Bone marrow (tissue), 2 donors: ENCODE measurements at regions not wholly inside any gene's neighbourhood (a gene's known extent, or its start where the extent isn't known, plus 50 kb on each side); places are given as distances from the start of the nearest gene placed in this dataset.
A peak's percentile ranks its signal among the peaks of the same experiment; 100 is the strongest.
"Not testable (repeated sequence)": the region's sequence is repeated elsewhere in the genome, so short reads cannot be mapped to it uniquely, and the experiment has no call there.

Experiments
- DNase-seq, 2 donors: peaks; one replicate each; lab custom pipeline; 2025; lab: John Stamatoyannopoulos, UW

DNA sequence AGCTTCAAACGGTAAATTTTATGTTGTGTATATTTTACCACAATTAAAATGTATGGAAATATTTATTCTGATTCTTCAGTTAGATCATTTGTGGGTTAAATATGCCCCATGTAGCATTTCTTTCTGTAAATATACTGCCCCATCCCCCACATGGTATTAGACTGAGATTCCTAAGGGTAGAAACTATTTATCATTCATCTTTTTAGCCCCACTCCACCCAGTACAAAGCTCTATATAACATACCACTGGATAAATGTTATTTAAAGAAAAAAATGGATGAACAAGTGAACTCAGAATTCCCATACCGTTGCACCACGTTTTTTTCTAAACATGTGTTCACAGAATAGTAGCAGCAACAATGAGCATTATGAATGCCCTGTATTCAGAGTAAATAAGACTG, 234.0 kb upstream of the IRF2BP2 start:
- no peak for DNase-seq

DNA sequence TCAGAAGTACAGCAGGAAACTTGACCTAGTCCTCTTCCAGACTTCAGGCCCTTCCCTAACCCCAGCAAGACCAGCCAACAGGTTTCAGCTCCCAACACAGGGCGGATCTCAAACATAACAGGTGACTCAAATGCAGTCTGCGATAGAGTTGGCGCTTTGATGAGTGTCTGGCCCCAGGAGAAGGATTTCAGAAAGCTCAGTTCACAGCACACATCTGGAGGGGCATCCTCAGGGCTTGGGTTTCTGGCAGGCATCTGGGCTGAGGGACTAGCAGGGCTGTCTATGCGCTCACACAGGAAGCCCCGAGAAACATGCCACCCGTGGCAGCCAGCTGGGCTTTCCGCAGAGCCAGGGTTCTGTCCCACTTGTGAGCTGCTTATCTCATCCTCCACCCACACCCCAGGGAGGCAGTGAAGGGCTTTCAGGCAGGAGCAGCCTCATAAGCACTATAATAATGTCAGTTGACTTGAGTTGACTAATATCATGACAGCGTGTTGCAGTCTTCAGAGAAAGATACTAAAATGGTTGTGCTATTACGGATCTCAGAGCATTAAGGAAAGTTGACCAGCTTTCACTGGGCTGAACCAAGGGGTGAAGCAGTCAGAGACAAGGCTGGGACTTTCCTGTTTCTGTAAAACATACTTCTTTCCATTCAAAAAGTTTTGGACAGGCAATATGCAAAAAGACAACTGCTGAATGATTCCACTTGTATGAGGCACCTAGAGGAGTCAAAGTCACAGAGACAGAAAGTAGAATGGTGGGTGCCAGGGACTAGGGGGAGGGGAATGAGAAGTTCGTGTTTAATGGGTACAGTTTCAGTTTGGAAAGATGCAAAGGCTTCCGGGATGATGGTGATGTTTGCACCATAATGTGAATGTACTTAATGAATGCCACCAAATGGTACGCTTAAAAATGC, 233.0 kb upstream of the IRF2BP2 start:
- peak in 1 of 2 donors; percentile 84 for DNase-seq

DNA sequence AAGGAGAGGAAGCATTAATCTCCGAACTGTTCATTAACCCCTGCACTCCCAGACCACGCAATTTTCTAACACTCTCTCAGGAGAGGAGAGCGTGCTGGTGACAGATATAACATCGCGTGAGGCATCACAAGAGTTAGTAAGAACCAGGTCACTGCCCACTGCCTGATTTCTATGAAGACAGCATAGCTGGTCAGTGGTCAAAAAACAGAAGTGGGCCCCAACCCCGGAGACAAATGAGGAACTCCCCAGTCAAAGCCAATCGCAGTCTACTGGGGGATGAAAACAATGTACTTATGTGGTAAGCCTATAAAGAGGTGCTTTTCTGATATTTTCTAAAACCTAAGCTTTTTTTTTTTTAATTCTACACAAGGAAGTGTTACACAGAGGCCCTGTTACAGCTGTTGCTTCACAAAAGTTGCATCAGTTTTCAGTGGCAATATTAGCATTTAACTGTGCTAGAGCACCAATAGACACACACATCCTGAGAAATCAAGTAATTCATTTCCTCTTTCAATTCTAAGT, 231.8 kb upstream of the IRF2BP2 start:
- DNase-seq: peak; percentile 28 to 38

DNA sequence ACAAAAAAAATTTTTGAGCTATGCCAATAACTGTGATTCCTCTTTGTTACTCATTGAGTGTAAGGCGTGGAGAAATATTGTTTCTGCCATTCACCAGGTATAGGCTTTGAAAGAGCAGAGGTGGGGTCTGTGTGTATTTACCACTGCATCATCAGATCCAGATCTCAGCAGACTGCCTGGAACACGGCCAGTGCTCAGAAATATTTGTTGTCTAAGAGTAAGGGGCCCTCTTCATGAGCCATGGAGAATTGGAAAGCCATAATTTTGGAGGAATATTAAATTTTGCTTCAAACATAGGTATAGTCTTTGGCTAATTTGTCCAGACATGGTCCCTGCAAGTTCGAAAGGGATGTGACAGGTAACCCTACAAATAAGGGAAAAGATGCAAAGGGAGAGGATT, 231.3 kb upstream of the IRF2BP2 start:
- DNase-seq: no peak

DNA sequence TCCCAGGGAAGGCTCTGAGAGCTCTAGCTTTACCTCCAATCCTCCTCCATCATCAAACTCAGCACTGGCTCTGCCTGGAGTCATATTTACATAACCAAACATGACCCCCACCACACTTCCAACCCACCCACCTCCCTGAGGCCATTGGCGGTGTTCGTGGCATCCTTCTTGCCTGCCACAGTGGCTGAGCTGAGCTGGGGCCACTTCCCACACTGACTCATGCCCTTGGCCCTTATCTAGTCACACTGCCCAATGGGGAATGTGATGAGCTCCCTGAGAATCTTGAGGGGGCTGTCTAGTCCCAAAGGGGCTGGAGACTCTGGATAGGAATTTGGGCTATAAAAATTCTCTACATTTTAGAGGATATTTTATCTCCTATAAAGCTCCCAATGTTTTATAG, 230.9 kb upstream of the IRF2BP2 start:
- DNase-seq: no peak

DNA sequence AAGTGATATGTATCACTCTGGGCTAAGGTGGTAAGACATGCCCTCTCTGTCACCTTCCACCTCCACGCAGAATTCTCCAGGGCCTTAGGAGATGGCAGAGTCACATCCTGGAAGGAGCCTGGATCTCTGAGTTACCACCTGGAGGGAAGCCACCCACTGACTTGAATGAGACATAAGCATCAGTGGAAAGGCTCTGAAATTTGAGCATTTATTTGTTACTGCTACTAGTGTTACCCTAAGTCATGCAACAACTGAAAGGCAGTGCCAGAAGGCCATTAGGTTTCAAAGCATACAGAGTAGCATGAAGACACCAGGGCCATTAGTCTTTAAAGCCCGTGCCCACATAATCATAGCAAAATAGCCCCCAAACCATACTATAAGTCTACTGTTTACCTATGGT, 230.3 kb upstream of the IRF2BP2 start:
- DNase-seq: no peak

DNA sequence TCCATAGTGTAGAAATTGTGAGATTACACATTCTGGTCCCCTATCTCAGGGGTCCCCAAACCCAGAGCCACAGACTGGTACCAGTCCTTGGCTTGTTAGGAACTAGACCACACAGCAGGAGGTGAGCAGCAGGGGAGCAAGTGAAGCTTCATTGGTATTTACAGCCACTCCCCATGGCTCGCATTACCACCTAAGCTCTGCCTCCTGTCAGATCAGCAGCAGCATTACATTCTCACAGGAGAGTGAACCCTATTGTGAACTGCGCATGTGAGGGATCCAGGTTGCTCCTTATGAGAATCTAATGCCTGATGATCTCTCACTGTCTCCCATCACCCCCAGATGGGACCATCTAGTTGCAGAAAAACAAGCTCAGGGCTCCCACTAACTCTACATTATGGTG, 229.7 kb upstream of the IRF2BP2 start:
- DNase-seq: no peak

DNA sequence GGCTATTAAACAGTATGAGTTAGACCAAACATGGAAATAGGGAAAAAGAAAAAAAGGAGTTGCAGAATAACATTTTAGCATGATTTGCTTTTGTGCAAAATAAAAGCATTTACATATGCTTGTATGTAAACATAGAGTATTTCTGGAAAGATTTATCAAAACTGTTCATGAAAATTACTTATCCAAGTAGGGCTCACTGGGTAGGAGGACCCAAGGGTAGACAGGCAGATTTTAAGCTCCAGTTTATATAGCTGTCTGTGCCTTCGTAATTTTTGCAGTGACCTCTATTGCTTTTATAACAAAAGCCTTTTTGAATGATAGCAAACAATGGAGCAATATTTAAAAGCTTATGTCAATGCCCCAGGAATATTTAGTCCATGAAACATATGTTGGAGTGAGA, 228.8 kb upstream of the IRF2BP2 start:
- no peak for DNase-seq

DNA sequence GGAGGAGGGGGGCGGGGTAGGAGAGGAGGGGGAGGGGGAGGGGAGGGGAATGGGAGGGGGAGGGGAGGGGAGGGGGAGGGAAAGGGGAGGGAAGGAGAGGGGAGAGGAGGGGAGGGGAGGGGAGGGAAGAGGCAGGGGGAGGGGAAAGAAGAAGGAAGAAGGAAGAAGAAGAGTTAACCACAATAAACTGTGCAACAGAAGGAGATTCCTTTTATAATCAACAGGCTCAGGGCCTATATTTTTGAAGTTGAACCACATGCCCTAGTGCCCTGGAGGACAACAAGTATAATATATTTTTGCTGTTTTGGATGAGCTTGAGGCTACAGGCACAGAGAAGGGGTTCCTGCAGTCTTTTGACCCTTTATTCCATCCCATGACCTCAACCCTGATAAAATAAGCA, 228.2 kb upstream of the IRF2BP2 start:
- DNase-seq: peak in 1 of 2 donors; percentile 33

DNA sequence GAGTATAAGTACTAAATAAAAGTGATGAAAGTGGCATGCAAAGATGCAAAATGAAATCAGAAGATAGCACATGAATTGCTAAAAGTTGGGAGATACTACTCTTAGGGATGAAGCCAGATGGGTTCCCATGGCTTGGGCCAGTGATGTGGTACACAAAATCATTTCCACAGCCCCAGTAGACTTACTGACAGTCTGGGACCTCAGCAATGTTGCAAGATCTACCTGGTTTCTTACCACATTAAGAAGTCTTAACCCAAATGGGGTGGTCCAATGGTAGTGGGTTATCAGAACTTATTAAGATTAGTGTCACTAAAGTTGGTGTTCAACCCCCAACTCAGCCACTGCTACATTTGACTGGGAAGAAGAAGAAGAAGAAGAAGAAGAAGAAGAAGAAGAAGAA, 227.7 kb upstream of the IRF2BP2 start:
- no peak for DNase-seq

DNA sequence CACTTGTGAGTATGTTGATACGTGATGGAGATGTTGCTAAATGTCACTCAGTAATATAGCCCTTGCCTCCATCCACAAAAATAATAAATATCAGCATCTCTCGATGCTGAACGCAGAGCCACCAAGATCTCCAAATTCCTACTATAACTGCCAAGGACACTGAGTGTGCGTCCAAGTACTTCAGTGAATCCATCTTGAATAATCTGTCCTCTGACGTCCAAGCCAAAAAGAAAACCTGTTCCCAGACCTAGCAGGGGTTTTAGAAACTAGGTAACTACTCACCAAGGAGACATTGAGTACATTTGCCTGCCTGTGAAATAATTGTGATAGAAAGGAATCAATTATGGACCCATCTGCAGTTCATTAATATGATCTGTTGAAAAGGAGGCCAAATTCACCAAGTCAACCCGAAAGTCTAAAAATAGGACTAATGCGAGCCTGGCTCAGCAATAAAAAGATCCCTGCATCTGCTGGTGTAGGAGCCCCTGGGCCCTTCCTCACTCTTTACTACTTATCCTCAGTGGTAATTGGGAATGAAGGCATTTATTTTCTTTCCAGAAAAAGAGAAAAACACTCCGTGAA, 226.9 kb upstream of the IRF2BP2 start:
- DNase-seq: no peak

DNA sequence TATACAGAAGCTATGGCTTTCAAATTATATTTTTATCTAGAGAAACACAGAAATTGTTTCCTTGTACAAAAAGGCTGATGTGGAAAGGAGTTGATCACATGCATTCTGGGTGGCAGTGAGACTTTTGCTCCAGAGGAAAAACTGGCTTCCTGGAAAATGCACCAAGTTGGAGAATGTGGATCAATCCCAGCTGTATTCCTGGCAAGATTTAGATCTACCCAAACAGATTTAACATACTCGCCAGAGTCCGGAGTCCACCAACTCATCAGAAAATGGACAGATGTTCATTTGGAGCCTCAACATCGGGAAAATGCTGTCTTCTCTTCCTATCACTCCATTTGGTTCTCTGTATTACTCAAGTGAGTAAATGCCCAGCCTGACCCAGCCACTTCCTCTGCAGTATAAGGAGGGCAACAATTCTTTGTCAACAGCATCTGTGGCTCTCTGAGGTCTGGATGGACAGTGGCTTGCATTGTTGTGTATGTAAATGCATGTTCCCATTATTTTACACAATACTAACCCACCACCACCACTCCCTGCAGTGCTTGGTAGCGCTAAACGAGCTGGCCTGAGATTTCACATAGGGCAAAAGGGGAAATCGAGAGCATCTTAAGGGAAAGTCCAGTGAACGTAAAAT, 226.2 kb upstream of the IRF2BP2 start:
- DNase-seq: no peak

DNA sequence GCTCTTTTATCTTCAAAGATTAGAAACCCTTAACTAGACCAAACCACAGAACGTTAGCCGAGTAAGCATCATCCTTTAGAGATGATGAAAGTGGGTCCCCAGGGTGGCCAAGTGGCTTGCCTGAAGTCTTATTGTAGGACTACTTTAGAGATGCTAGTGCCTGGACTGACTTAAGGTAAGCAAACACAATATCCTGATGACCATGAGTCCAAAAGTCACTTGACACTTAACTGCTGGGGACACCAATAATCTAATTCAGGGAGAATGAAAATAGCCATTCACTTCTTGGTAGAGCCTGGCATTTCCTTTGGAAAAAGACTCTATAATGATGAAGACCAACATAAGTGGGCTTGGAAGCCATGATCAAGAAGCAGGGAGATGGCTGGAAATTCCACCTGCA, 225.3 kb upstream of the IRF2BP2 start:
- DNase-seq: no peak

DNA sequence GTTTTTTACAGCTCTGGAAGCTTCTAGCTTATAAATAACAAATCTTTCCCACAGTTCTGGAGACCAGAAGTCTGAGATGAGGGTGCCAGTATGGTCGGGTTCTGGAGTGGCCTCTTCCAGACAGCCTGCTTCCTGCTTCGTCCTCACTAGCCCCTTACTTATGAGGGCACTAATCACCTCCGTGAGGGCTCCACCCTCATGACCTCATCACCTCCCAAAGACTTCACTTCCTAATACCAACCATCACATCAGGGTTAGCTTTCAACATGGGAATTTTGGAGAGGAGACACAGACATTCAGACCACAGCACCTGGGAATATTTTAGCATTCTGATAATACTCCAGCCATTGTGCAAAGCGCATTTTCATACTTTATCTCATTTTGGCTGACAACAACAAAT, 223.7 kb upstream of the IRF2BP2 start:
- no peak for DNase-seq

DNA sequence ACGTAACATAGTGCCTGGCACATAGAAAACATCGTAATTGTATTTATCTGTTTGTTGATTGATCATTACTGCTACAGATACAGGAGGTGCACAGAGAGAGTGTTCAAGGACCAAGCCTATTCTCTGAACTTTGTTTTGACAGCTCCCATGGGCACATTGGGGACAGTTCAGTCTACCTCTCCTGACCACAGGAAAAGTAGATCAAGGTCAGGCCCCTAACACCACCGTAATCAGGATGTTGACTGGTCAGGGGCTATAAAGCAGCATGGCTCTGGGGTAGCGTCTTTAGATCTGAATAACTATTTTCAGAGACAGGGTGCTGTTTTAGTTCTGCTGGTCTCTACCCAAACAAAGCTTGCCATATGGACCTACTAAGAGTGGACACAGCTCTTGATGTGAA, 223.1 kb upstream of the IRF2BP2 start:
- no peak for DNase-seq

DNA sequence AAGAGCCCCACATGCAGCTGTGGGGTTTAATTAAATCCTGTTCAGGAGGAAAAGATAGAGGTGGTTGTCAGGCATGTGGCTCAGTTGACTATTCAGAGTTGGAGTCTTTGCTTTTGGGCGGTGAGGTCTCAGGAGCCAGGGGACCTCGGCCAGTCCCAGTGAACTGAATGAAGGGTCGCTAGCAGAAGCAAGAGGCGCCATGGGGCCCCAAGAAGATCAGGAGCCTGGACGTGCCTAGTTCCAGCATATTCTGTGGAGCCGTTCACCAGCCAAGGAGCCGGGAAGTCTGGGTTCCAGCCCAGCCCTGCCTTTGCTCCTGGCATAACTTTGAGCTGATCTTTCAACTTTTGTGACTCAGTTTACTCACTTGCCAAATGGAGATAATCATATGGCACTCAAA, 217.7 kb upstream of the IRF2BP2 start:
- DNase-seq: no peak

DNA sequence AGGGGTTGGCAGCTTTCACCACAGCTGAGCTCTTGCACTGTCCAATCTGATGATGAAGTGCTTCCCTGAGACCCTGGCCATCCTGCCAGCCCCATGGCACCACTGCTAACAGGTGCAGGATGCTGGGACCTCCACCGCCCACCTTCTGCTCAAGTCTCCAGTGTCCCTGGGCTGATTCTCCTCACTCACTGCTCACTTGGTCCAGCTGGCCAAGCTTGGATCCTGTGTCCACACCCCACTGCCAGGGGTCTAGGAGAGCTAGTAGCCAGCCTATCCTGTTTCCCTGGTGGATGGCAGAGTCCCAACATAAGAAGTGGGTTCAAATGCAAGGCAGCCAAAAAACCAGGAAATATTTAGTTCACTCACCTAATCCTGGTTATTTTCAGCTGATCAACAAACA, 217.2 kb upstream of the IRF2BP2 start:
- DNase-seq: no peak

DNA sequence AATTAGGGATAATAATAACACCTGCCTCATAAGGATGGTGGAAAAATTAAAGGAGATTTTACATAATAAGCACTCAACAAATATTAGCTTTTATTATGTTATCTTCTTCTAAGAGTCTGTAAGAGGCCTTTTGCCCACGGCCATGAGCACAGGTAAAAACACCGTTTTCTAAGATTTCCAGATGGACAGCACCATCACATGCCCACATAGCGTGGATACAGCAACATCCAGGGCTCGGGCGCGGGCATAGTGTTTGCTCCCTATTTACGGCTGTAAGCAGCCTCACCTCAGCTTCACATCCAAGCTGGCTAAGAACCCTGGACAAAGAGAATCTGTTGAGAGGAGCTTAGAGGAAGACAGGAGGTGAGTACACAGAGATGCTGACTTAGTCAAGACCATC, 216.4 kb upstream of the IRF2BP2 start:
- no peak for DNase-seq

DNA sequence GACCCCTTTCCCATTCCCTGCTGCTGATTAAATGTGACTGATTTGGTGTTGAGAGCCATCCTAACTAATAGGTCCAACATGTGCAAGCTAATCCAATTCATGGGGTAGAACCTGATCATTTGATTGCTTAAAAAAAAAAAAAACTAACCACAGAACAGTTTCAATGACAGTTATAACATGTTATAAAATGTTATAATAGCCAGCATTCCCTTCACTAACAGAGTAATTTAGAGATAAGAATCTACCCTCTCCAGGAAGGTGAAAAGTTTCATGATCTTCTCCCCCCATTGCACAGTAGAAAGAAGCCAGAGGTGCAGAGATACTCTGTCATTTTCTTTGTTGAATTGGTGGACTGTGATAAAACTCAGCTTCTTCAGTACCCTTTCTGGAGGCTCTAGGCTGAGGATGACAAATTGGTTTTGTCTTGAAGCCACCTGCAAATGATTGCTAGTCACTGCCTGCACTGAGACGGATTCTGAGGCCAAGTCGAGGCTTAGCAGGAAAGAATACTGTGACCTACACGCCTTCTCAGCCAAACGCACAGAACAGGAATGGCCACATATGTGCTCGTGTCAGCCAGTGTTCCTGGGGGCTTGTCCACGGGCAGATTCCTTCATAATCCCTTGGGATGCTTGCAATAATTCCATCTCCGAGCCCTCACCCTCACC, 215.7 kb upstream of the IRF2BP2 start:
- no peak for DNase-seq

DNA sequence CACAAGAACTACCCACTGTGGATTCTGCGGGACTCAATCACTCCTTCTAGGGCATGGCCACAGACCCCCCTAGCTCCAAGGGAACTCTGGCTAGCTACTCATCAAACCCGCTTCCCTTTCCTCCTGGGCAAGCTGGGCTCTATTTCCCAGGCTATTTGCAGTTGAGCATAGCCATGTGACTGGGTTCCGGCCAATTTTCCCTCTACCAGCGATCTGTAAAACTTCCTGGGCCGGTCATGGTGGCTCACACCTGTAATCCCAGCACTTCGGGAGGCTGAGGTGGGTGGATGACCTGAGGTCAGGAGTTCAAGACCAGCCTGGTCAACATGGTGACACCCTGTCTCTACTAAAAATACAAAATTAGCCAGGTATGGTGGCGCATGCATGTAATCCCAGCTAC, 214.9 kb upstream of the IRF2BP2 start:
- DNase-seq: not testable (repeated sequence)

DNA sequence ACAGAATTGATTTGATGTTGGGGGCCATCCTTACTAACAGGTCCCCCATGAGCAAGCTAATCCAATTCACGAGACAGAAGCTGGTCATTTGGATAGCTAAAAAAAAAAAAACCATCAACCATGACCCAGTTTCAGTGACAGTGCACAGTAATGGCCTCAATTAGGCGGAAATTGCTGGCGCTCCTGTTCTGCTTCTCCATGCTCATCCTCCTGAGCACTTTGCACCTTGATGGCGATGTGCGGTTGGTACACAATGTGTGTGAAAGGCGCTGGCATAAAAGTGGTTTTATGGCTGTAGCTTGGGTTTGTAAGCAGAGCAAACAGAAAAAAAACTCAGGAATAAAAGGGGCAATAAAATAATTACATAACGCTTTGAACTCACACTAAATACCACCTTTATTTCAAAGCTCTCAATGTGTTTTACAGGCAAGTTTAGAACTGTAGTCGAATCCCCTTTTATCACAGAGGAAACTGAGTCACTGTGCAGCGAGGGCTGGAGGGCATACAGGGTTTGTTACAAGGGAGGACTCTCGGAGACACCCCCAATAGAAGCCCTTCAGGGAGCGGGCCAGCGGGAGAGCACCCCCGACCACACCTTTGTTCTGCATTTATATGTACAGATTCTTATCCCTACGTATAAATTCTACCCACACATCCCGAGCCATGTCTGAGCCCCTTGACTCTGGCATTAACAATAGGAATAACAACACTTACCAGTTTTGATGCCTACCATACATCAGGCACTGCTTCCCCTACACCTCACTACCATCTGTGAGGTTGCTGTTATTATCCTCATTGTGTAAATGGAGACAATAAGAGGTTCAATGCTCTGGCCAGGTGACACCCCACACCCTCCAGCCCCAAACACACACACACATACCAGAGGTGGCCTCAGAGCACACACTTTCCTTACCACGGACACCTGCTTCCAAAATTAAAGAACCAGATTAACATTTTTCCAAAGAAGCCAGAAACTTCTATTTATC, 213.5 kb upstream of the IRF2BP2 start:
- DNase-seq: no peak
